ENCODE measurements at regions not wholly inside any gene's neighbourhood (a gene's known extent, or its start where the extent isn't known, plus 50 kb on each side); places are given as distances from the start of the nearest gene placed in this dataset.

DNA sequence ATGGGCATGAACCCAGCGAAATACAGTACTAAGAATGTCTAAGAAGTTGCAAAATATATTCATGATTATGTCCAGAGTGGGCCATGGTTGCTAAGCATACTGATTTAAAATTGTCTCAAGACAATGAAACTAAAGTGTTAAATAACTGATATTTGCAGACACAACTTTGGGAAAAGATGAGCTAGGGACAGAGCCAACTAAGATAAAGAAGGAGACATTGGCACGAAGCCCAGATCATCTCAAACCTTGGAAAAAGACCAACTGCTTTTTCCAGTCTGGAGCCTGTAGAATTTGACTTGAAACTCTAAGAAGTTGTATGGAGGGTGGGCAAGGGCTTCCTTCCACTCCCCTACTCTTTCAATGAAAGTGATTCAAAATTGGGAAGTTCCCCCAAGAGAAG lies 108.5 kb upstream of the GLRA2 start:
- ChIA-PET POLR2A (no interaction called here), CTCF (no interaction called here)
- no peak overlapping the region for H3K4me3 ChIP-seq (ENCODE audit: low read depth, low read length)
- no peaks in the 10 kb centered on the region for H3K27me3 ChIP-seq (ENCODE audit: control insufficient read depth, insufficient read depth, low read length)
- no peak overlapping the region for H3K27ac ChIP-seq (ENCODE audit: low read depth, low read length)
- TF ChIP-seq, protein P1, sequence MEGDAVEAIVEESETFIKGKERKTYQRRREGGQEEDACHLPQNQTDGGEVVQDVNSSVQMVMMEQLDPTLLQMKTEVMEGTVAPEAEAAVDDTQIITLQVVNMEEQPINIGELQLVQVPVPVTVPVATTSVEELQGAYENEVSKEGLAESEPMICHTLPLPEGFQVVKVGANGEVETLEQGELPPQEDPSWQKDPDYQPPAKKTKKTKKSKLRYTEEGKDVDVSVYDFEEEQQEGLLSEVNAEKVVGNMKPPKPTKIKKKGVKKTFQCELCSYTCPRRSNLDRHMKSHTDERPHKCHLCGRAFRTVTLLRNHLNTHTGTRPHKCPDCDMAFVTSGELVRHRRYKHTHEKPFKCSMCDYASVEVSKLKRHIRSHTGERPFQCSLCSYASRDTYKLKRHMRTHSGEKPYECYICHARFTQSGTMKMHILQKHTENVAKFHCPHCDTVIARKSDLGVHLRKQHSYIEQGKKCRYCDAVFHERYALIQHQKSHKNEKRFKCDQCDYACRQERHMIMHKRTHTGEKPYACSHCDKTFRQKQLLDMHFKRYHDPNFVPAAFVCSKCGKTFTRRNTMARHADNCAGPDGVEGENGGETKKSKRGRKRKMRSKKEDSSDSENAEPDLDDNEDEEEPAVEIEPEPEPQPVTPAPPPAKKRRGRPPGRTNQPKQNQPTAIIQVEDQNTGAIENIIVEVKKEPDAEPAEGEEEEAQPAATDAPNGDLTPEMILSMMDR (IDR thresholded peaks at IDR 0.05; ENCODE audit: low read depth, low read length): no peak
- DNase-seq (ENCODE audit: low read depth, low spot score): no peak
- H3K9me3 ChIP-seq (ENCODE audit: control insufficient read depth, insufficient read depth, low read length): no peaks in the 10 kb centered on the region

DNA sequence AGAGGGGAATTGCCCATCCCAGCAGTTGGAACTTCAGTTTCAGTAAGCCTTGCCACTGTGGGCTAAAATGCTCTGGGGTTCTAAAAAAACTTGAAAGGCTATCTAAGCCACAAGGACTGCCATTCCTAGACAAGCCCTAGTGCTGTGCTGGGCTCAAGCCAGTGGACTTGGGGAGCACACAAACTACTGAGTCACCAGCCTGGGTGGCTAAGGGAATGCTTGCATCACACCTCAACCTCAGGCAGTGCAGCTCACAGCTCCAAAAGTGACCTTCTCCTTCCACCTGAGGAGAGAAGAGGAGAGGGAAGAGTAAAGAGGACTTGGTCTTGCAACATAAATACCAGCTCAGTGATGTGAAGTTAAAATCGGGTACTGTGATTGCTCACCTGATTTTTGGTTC lies 116.7 kb upstream of the GLRA2 start:
- Histone ChIP-seq H3K4me3 (ENCODE audit: low read depth, low read length) (no peak overlapping the region), H3K9me3 (ENCODE audit: control insufficient read depth, insufficient read depth, low read length) (no peaks in the 10 kb centered on the region), H3K27ac (ENCODE audit: low read depth, low read length) (no peak overlapping the region), H3K27me3 (ENCODE audit: control insufficient read depth, insufficient read depth, low read length) (no peaks in the 10 kb centered on the region)
- TF ChIP-seq, protein P1 (IDR thresholded peaks at IDR 0.05; ENCODE audit: low read depth, low read length): no peak
- CTCF ChIA-PET: no interaction called here
- POLR2A ChIA-PET: no interaction called here
- no peak for DNase-seq (ENCODE audit: low read depth, low spot score)

DNA sequence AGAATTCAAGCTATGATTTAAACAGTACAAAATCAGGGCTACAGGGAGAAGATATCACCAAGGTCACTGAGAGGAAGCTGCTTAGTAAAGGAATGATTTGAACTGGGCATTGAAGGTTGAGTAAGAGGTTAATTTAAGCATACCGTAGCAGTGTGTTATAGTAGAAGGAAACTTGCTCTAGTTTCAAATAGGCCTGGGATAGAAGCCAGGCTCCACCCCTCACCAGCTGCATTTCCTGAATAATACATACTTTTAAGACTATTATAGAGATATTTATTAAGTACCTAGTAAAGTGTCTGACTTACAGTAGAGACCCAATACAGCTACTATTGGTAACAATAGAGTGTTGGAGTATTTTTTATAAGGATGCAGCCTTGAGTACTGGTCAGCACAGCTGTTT lies 118.0 kb upstream of the GLRA2 start:
- TF ChIP-seq, protein P1 (IDR thresholded peaks at IDR 0.05; ENCODE audit: low read depth, low read length): no peak
- Histone ChIP-seq H3K27ac (ENCODE audit: low read depth, low read length) (no peak overlapping the region), H3K4me3 (ENCODE audit: low read depth, low read length) (no peak overlapping the region), H3K27me3 (ENCODE audit: control insufficient read depth, insufficient read depth, low read length) (no peaks in the 10 kb centered on the region), H3K9me3 (ENCODE audit: control insufficient read depth, insufficient read depth, low read length) (no peaks in the 10 kb centered on the region)
- POLR2A ChIA-PET: no interaction called here
- no peak for DNase-seq (ENCODE audit: low read depth, low spot score)
- CTCF ChIA-PET: no interaction called here

DNA sequence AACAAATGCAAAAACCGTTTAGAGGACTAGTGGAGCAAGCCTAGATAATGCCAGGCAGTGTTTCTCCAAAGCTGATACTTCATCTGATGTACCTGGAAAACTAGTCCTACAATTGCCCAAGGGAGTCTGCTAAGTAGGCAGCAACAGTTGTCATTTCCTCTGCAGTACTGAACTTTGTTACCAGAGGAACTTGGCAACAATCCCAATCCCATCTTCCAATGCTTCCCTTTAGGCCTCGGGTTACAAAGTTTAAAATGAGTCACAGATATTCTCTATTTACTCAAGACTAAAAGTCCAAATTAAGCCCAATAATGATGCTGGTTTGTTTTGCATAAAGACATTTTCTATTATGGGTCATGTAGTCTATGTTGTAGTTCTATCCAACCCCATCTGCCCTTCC lies 120.0 kb upstream of the GLRA2 start:
- no peaks in the 10 kb centered on the region for H3K27me3 ChIP-seq (ENCODE audit: control insufficient read depth, insufficient read depth, low read length)
- H3K9me3 ChIP-seq (ENCODE audit: control insufficient read depth, insufficient read depth, low read length): no peaks in the 10 kb centered on the region
- DNase-seq (ENCODE audit: low read depth, low spot score): no peak
- ChIA-PET CTCF (no interaction called here), POLR2A (no interaction called here)
- no peak overlapping the region for H3K27ac ChIP-seq (ENCODE audit: low read depth, low read length)
- TF ChIP-seq, protein P1 (IDR thresholded peaks at IDR 0.05; ENCODE audit: low read depth, low read length): no peak
- no peak overlapping the region for H3K4me3 ChIP-seq (ENCODE audit: low read depth, low read length)

DNA sequence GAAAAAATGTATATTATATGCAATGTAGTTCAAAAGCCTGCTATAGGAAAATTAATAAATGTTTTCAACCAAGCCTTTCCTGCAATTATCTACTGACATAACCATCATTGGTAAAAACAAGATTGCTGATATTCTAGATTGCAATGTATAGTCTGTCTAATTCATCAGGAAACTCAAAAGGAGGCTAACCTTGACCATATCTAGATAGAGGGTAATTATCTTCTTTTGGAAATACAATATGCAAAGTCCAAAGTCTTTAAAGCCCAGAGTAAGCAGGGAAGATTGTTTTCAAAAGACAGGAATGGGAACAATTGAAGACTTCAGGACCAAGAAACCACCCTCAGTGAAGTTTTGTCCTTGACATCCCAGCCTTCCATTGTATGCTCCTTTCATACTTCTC lies 123.1 kb upstream of the GLRA2 start:
- CTCF ChIA-PET: no interaction called here

More for the DNA sequence above, 123.1 kb upstream of the GLRA2 start:
- no peak for DNase-seq (ENCODE audit: low read depth, low spot score)
- no peaks in the 10 kb centered on the region for H3K9me3 ChIP-seq (ENCODE audit: control insufficient read depth, insufficient read depth, low read length)
- POLR2A ChIA-PET: no interaction called here
- H3K4me3 ChIP-seq (ENCODE audit: low read depth, low read length): no peak overlapping the region
- TF ChIP-seq, protein P1 (IDR thresholded peaks at IDR 0.05; ENCODE audit: low read depth, low read length): no peak
- no peaks in the 10 kb centered on the region for H3K27me3 ChIP-seq (ENCODE audit: control insufficient read depth, insufficient read depth, low read length)
- H3K27ac ChIP-seq (ENCODE audit: low read depth, low read length): no peak overlapping the region

Measured in AG04450 (cell line).